ENCODE measurements at regions not wholly inside any gene's neighbourhood (a gene's known extent, or its start where the extent isn't known, plus 50 kb on each side); places are given as distances from the start of the nearest gene placed in this dataset.

DNA sequence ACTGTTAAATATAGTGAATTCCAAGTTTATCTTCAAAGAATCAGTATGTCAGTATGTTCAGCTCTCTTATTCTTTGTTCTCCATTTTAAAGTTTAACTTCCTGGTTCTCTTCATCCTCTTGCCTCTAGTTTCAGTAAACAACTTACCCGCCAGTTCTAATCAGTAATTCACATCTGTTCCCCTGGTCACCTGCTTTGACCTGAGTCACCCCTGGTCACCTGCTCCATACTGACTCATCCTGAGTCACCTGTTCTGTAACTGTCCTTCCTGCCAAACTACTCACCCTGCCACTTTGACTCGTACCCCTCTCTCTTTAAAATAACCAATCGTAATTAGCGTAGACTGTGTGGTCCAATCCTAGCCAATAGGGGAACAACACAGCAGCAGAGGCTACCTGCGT lies 992.7 kb upstream of the HS3ST1 start:
- Histone ChIP-seq H3K9me3 (no peaks in the 10 kb centered on the region), H3K4me3 (no peak overlapping the region), H3K4me1 (ENCODE audit: control insufficient read depth in 1 of 2, low read depth in 2 of 2) (no peaks in the 10 kb centered on the region), H3K36me3 (no peaks in the 10 kb centered on the region), H3K27ac (no peak overlapping the region), H3K27me3 (replicated peaks; ENCODE audit: insufficient read depth) (no peaks in the 10 kb centered on the region)
- TF ChIP-seq, protein P1, sequence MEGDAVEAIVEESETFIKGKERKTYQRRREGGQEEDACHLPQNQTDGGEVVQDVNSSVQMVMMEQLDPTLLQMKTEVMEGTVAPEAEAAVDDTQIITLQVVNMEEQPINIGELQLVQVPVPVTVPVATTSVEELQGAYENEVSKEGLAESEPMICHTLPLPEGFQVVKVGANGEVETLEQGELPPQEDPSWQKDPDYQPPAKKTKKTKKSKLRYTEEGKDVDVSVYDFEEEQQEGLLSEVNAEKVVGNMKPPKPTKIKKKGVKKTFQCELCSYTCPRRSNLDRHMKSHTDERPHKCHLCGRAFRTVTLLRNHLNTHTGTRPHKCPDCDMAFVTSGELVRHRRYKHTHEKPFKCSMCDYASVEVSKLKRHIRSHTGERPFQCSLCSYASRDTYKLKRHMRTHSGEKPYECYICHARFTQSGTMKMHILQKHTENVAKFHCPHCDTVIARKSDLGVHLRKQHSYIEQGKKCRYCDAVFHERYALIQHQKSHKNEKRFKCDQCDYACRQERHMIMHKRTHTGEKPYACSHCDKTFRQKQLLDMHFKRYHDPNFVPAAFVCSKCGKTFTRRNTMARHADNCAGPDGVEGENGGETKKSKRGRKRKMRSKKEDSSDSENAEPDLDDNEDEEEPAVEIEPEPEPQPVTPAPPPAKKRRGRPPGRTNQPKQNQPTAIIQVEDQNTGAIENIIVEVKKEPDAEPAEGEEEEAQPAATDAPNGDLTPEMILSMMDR (IDR thresholded peaks at IDR 0.05), result no peak
- DNase-seq (ENCODE audit: low spot score) (no peak), ATAC-seq (ENCODE audit: insufficient number of reproducible peaks, low FRiP score, low read depth) (no peak)

DNA sequence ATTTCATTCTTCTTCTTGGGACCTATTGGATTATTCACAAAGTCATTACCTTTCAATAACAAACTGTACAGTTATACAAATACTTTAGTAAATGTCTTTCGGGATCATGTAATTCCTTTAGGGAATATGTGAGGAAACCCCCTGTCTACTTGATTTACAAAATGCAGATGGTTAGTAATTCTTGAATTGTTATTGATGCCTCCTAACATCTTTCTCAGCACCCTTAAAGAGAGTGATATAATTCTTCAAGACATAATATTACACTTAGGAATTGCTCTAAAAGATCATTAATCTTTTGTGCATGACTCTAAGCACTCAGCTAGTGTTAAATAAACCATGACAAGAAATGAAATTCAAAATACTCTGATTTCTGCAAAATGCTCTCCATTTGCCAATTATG lies 988.1 kb upstream of the HS3ST1 start:
- H3K27me3 ChIP-seq (replicated peaks; ENCODE audit: insufficient read depth), result no peaks in the 10 kb centered on the region
- DNase-seq (ENCODE audit: low spot score), result no peak
- no peaks in the 10 kb centered on the region for H3K9me3 ChIP-seq
- no peaks in the 10 kb centered on the region for H3K36me3 ChIP-seq
- H3K27ac ChIP-seq, result no peak overlapping the region
- TF ChIP-seq, protein P1 (IDR thresholded peaks at IDR 0.05), result no peak
- ATAC-seq (ENCODE audit: insufficient number of reproducible peaks, low FRiP score, low read depth), result no peak
- H3K4me3 ChIP-seq, result no peak overlapping the region
- no peaks in the 10 kb centered on the region for H3K4me1 ChIP-seq (ENCODE audit: control insufficient read depth in 1 of 2, low read depth in 2 of 2)

DNA sequence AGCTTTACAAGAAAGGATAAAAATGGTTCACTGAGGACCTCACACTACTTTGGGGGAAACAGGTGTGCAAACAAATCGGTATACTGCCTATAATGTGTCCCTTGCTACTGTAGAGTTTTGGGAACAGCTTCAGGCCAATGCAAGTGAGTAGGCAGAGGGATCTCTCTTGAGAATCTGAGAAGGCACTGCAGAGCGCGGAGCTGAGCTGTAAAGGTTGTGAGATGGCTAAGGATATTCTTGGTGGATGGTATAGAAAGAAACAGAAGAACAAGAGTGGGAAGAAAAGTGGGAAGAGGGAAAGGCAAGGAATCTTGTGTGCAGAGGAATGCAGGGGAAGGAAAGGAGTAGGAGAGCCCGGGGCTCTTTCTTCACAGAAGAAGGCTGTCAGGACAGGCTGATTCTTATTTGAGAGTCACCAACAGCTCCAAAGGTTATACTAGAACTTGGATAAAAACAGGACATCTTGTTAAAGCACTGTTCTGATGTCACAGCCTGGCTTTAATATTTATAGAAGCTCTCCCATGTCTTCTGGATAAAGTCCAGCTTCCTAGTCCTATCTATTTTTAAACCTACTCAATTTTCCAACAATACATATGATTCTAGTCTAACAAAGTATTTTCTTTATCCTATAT lies 985.6 kb upstream of the HS3ST1 start:
- H3K36me3 ChIP-seq, result no peaks in the 10 kb centered on the region
- no peaks in the 10 kb centered on the region for H3K9me3 ChIP-seq
- no peak for DNase-seq (ENCODE audit: low spot score)
- no peak overlapping the region for H3K27ac ChIP-seq
- TF ChIP-seq, protein P1 (IDR thresholded peaks at IDR 0.05), result no peak
- no peaks in the 10 kb centered on the region for H3K4me1 ChIP-seq (ENCODE audit: control insufficient read depth in 1 of 2, low read depth in 2 of 2)
- no peak for ATAC-seq (ENCODE audit: insufficient number of reproducible peaks, low FRiP score, low read depth)
- H3K4me3 ChIP-seq, result no peak overlapping the region
- H3K27me3 ChIP-seq (replicated peaks; ENCODE audit: insufficient read depth), result no peaks in the 10 kb centered on the region

DNA sequence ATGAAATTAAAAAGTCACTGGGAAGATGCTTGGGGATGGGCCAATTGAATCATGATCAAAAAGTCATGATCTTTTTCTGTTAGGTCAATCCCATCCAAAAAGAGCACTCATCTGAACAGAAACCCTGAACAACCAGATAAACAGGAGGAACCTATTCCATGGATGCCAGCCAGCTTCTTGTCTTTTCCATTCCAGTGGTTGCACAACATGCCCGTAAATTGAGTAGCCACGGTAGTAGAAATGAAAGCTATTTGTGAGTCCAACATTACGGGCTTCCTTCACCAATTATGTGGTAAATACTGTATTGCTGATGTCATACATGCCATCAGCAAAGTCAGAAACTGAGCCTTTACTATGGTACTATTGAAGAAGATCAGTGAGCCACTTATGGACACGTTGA lies 982.4 kb upstream of the HS3ST1 start:
- DNase-seq (ENCODE audit: low spot score) (no peak), ATAC-seq (ENCODE audit: insufficient number of reproducible peaks, low FRiP score, low read depth) (no peak)
- TF ChIP-seq, protein P1 (IDR thresholded peaks at IDR 0.05), result no peak
- H3K36me3 ChIP-seq, result no peaks in the 10 kb centered on the region
- H3K27me3 ChIP-seq (replicated peaks; ENCODE audit: insufficient read depth), result no peaks in the 10 kb centered on the region
- no peak overlapping the region for H3K27ac ChIP-seq
- H3K9me3 ChIP-seq, result no peaks in the 10 kb centered on the region
- H3K4me1 ChIP-seq (ENCODE audit: control insufficient read depth in 1 of 2, low read depth in 2 of 2), result no peaks in the 10 kb centered on the region
- H3K4me3 ChIP-seq, result no peak overlapping the region

DNA sequence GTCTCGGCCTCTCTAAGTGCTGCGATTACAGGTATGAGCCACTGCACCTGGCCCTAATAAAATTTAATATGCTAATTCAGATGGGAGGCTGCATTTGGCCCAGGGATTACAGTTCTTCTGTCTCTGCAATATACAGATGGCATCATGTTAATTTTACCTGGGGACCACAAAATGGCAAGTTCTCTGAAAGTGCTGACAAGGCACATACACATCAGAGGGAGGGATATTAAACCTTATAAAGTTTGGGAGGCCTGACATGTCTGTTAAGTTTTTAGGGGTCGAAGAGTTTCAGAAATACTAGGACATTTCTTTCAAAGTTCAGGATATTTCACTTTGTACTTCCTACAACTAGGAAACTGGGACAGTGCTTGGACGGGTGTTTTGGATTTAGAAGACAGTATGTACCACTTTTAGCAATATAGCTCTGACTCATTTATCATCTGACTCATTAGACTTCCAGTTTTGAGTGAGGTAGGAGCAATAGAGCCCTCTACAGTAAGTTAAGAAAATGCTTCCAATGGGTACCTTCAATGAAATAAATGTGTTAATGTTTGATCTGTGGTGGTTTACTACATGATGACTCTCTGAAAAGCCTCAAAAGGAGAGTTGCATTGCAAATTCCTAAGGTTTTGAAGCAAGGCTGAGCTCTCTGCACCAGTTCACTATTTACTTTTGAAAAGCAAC lies 981.0 kb upstream of the HS3ST1 start:
- ATAC-seq (ENCODE audit: insufficient number of reproducible peaks, low FRiP score, low read depth) (no peak), DNase-seq (ENCODE audit: low spot score) (no peak)
- TF ChIP-seq, protein P1 (IDR thresholded peaks at IDR 0.05), result no peak
- Histone ChIP-seq H3K4me1 (ENCODE audit: control insufficient read depth in 1 of 2, low read depth in 2 of 2) (no peaks in the 10 kb centered on the region), H3K36me3 (no peaks in the 10 kb centered on the region), H3K27me3 (replicated peaks; ENCODE audit: insufficient read depth) (no peaks in the 10 kb centered on the region), H3K4me3 (no peak overlapping the region), H3K27ac (no peak overlapping the region), H3K9me3 (no peaks in the 10 kb centered on the region)
